Spleen (tissue), 7 donors: ENCODE measurements at regions not wholly inside any gene's neighbourhood (a gene's known extent, or its start where the extent isn't known, plus 50 kb on each side); places are given as distances from the start of the nearest gene placed in this dataset.

ENCODE experiments used
- POLR2A ChIP-seq, 3 donors: fragments of 450-650 bp; IDR thresholded peaks; one replicate each; pipeline ENCODE4 v1.5.1; 2017; ENCODE audit warnings: antibody characterized with exemption in 3 of 3, mild to moderate bottlenecking in 1 of 3
- TF ChIP-seq, protein P1 (sequence below), 11 experiments: fragments of 200-600 bp in 7 of 11; fragments of 450-650 bp in 4 of 11; sonication (generic) in 4 of 11; IDR thresholded peaks in 8 of 11; conservative IDR thresholded peaks in 3 of 11; 1 replicate in 7 of 11; 2 replicates in 4 of 11; pipeline versions ENCODE4 v1.4.0 to v1.8.0; 2016 to 2021; ENCODE audit warnings: antibody characterized with exemption in 11 of 11, inconsistent platforms in 4 of 11, mild to moderate bottlenecking in 1 of 11
- donor health status: DM: no; HTN: no; CAD: no; lungs with moderate emphysema.
- donor health status: DM: no; HTN: no; CAD: no.
- donor health status: DM: no; HTN: no; CAD: no.

DNA sequence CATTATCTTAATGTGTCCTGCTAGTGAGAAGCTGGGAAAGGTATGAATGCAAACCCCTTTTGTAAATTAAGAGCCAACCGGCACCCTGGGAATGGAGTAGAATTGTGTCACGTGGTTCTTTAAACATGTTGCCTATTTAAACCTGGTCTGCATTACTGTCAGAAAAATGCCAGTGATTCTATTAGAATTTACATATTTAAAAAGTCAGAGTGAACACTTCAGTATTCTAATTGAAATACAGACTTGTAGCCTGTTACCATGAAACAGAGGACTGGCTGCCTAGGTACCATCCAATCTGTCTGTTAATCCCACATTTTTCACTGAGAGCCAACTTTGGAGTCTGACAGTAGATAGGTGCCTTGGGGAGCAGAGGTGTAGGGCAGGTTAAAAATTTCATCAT, 652.3 kb upstream of the ARGLU1 start:
- TF ChIP-seq, protein P1, sequence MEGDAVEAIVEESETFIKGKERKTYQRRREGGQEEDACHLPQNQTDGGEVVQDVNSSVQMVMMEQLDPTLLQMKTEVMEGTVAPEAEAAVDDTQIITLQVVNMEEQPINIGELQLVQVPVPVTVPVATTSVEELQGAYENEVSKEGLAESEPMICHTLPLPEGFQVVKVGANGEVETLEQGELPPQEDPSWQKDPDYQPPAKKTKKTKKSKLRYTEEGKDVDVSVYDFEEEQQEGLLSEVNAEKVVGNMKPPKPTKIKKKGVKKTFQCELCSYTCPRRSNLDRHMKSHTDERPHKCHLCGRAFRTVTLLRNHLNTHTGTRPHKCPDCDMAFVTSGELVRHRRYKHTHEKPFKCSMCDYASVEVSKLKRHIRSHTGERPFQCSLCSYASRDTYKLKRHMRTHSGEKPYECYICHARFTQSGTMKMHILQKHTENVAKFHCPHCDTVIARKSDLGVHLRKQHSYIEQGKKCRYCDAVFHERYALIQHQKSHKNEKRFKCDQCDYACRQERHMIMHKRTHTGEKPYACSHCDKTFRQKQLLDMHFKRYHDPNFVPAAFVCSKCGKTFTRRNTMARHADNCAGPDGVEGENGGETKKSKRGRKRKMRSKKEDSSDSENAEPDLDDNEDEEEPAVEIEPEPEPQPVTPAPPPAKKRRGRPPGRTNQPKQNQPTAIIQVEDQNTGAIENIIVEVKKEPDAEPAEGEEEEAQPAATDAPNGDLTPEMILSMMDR (IDR thresholded peaks at IDR 0.05 in 8 of 11, conservative IDR thresholded peaks at IDR 0.05 in 3 of 11): no peak
- no peak for TF ChIP-seq POLR2A (IDR thresholded peaks at IDR 0.05)
